ENCODE measurements at regions not wholly inside any gene's neighbourhood (a gene's known extent, or its start where the extent isn't known, plus 50 kb on each side); places are given as distances from the start of the nearest gene placed in this dataset.

GRCh38 chr12:91952916-91953315 is 192.7 kb downstream of the BTG1 start:
- Histone ChIP-seq H3F3A (ENCODE audit: insufficient read depth, low read length) (no peaks in the 10 kb centered on the region), H4K20me1 (ENCODE audit: insufficient read depth, low read length) (no peaks in the 10 kb centered on the region), H3K9me3 (ENCODE audit: low read length) (no peaks in the 10 kb centered on the region), H3K4me3 (ENCODE audit: low read depth, low read length, poor library complexity, severe bottlenecking) (no peak overlapping the region), H3K27me3 (ENCODE audit: insufficient read depth, low read length) (no peaks in the 10 kb centered on the region), H3K4me1 (ENCODE audit: insufficient read depth, low read length, severe bottlenecking) (no peaks in the 10 kb centered on the region), H3K4me2 (ENCODE audit: low read length) (no peak overlapping the region), H3K9me2 (ENCODE audit: low read depth, low read length) (no peaks in the 10 kb centered on the region), H3K79me2 (ENCODE audit: insufficient read depth, low read length) (no peaks in the 10 kb centered on the region), H3K9ac (ENCODE audit: low read length) (no peak overlapping the region), H3K27ac (ENCODE audit: low read depth, low read length, poor library complexity, severe bottlenecking) (no peak overlapping the region), H2AFZ (ENCODE audit: low read length) (no peak overlapping the region), H3K36me3 (ENCODE audit: insufficient read depth, low read length) (no peaks in the 10 kb centered on the region)
- TF ChIP-seq EZH2 (IDR thresholded peaks at IDR 0.05; ENCODE audit: borderline replicate concordance, low read length), result no peak
- TF ChIP-seq, protein P1, sequence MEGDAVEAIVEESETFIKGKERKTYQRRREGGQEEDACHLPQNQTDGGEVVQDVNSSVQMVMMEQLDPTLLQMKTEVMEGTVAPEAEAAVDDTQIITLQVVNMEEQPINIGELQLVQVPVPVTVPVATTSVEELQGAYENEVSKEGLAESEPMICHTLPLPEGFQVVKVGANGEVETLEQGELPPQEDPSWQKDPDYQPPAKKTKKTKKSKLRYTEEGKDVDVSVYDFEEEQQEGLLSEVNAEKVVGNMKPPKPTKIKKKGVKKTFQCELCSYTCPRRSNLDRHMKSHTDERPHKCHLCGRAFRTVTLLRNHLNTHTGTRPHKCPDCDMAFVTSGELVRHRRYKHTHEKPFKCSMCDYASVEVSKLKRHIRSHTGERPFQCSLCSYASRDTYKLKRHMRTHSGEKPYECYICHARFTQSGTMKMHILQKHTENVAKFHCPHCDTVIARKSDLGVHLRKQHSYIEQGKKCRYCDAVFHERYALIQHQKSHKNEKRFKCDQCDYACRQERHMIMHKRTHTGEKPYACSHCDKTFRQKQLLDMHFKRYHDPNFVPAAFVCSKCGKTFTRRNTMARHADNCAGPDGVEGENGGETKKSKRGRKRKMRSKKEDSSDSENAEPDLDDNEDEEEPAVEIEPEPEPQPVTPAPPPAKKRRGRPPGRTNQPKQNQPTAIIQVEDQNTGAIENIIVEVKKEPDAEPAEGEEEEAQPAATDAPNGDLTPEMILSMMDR (IDR thresholded peaks at IDR 0.05; ENCODE audit: low read length), result no peak

GRCh38 chr12:91951571-91951970 is 194.1 kb downstream of the BTG1 start:
- Histone ChIP-seq H3K27me3 (ENCODE audit: insufficient read depth, low read length) (no peaks in the 10 kb centered on the region), H3K9me2 (ENCODE audit: low read depth, low read length) (no peaks in the 10 kb centered on the region), H3K4me3 (ENCODE audit: low read depth, low read length, poor library complexity, severe bottlenecking) (no peak overlapping the region), H3F3A (ENCODE audit: insufficient read depth, low read length) (no peaks in the 10 kb centered on the region), H3K9me3 (ENCODE audit: low read length) (no peaks in the 10 kb centered on the region), H3K4me1 (ENCODE audit: insufficient read depth, low read length, severe bottlenecking) (no peaks in the 10 kb centered on the region), H3K79me2 (ENCODE audit: insufficient read depth, low read length) (no peaks in the 10 kb centered on the region), H3K9ac (ENCODE audit: low read length) (no peak overlapping the region), H3K36me3 (ENCODE audit: insufficient read depth, low read length) (no peaks in the 10 kb centered on the region), H2AFZ (ENCODE audit: low read length) (no peak overlapping the region), H3K4me2 (ENCODE audit: low read length) (no peak overlapping the region), H3K27ac (ENCODE audit: low read depth, low read length, poor library complexity, severe bottlenecking) (no peak overlapping the region), H4K20me1 (ENCODE audit: insufficient read depth, low read length) (no peaks in the 10 kb centered on the region)
- TF ChIP-seq, protein P1 (IDR thresholded peaks at IDR 0.05; ENCODE audit: low read length), result no peak
- TF ChIP-seq EZH2 (IDR thresholded peaks at IDR 0.05; ENCODE audit: borderline replicate concordance, low read length), result no peak

DNA sequence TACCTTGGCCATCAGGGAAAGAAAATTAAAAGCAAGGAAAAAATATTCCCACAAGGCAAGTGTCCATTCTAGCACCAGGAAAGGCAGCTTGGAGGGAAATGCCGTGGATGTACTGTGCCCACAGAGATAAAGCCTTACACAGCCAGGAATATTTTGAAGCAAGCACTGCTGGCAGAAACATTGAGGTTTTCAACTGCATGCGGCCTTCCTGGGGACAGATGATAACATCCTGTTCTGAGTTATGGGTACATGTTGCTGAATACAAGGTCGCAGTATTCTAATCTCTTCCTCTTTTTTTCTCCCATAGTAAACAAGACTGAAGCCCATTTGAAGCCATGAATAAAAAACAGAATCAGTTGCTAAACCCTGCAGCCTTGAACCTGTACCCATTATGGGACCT is 197.1 kb downstream of the BTG1 start:
- TF ChIP-seq EZH2 (IDR thresholded peaks at IDR 0.05; ENCODE audit: borderline replicate concordance, low read length), result no peak
- TF ChIP-seq, protein P1 (IDR thresholded peaks at IDR 0.05; ENCODE audit: low read length), result no peak
- H3K4me2 ChIP-seq (ENCODE audit: low read length), result no peak overlapping the region
- H3F3A ChIP-seq (ENCODE audit: insufficient read depth, low read length), result no peaks in the 10 kb centered on the region
- no peaks in the 10 kb centered on the region for H3K79me2 ChIP-seq (ENCODE audit: insufficient read depth, low read length)
- no peak overlapping the region for H3K9ac ChIP-seq (ENCODE audit: low read length)
- no peak overlapping the region for H3K4me3 ChIP-seq (ENCODE audit: low read depth, low read length, poor library complexity, severe bottlenecking)
- no peaks in the 10 kb centered on the region for H3K27me3 ChIP-seq (ENCODE audit: insufficient read depth, low read length)
- no peaks in the 10 kb centered on the region for H4K20me1 ChIP-seq (ENCODE audit: insufficient read depth, low read length)
- H3K27ac ChIP-seq (ENCODE audit: low read depth, low read length, poor library complexity, severe bottlenecking), result no peak overlapping the region
- H3K9me3 ChIP-seq (ENCODE audit: low read length), result no peaks in the 10 kb centered on the region
- no peaks in the 10 kb centered on the region for H3K4me1 ChIP-seq (ENCODE audit: insufficient read depth, low read length, severe bottlenecking)
- H3K36me3 ChIP-seq (ENCODE audit: insufficient read depth, low read length), result no peaks in the 10 kb centered on the region
- no peak overlapping the region for H2AFZ ChIP-seq (ENCODE audit: low read length)
- H3K9me2 ChIP-seq (ENCODE audit: low read depth, low read length), result no peaks in the 10 kb centered on the region
